ENCODE measurements at regions not wholly inside any gene's neighbourhood (a gene's known extent, or its start where the extent isn't known, plus 50 kb on each side); places are given as distances from the start of the nearest gene placed in this dataset.

DNA sequence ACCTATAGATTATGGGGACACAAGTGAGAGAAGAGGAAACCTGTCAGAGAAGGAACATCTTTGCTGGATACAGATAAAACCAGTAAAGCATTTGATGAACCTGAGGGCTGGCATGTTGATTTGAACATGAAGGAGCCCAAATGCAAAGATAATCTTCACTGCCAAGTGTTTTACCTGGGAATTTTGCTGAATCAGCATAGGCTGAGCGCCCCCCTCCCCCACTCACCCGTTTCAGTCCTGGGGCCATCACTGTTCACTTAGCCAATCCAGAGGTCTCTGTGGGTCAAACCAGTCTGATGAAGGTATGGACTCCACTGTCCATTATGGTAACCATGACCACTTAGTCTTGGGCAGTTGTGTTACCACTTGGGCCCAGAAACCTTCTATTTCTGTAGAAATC is 466.0 kb upstream of the GRM7 start:
- TF ChIP-seq, protein P1, sequence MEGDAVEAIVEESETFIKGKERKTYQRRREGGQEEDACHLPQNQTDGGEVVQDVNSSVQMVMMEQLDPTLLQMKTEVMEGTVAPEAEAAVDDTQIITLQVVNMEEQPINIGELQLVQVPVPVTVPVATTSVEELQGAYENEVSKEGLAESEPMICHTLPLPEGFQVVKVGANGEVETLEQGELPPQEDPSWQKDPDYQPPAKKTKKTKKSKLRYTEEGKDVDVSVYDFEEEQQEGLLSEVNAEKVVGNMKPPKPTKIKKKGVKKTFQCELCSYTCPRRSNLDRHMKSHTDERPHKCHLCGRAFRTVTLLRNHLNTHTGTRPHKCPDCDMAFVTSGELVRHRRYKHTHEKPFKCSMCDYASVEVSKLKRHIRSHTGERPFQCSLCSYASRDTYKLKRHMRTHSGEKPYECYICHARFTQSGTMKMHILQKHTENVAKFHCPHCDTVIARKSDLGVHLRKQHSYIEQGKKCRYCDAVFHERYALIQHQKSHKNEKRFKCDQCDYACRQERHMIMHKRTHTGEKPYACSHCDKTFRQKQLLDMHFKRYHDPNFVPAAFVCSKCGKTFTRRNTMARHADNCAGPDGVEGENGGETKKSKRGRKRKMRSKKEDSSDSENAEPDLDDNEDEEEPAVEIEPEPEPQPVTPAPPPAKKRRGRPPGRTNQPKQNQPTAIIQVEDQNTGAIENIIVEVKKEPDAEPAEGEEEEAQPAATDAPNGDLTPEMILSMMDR (IDR thresholded peaks at IDR 0.05): no peak
- no peak for TF ChIP-seq EP300 (IDR thresholded peaks at IDR 0.05)
- TF ChIP-seq POLR2A (IDR thresholded peaks at IDR 0.05): no peak
